ENCODE measurements at regions not wholly inside any gene's neighbourhood (a gene's known extent, or its start where the extent isn't known, plus 50 kb on each side); places are given as distances from the start of the nearest gene placed in this dataset.

- Histone ChIP-seq H3K9me3 (ENCODE audit: low read length) (no peaks in the 10 kb centered on the region), H2AFZ (ENCODE audit: low read length) (no peak overlapping the region), H3K4me2 (ENCODE audit: low read length) (no peak overlapping the region), H3K4me3 (ENCODE audit: low read depth, low read length, poor library complexity, severe bottlenecking) (no peak overlapping the region), H3K4me1 (ENCODE audit: insufficient read depth, low read length, poor library complexity, severe bottlenecking) (no peaks in the 10 kb centered on the region), H3K36me3 (ENCODE audit: insufficient read depth, low read length) (no peaks in the 10 kb centered on the region), H3K27ac (ENCODE audit: low read depth, low read length, poor library complexity, severe bottlenecking) (no peak overlapping the region), H3K79me2 (ENCODE audit: insufficient read depth, low read depth, low read length) (no peaks in the 10 kb centered on the region), H4K20me1 (ENCODE audit: insufficient read depth, low read length) (no peaks in the 10 kb centered on the region), H3K9me2 (ENCODE audit: insufficient read depth, low read length) (no peaks in the 10 kb centered on the region)
- POLR2A ChIA-PET = no interaction called here
- TF ChIP-seq CTCF (conservative IDR thresholded peaks at IDR 0.05; ENCODE audit: low read length) (no peak), EZH2phosphoT487 (IDR thresholded peaks at IDR 0.05; ENCODE audit: borderline replicate concordance, low read depth, low read length) (no peak)
- no TSS peak for BruUV-seq (replicated peaks)
- CTCF ChIA-PET (ENCODE audit: unreplicated experiment) = no interaction called here
- DNase-seq (ENCODE audit: low spot score) = no peak
- intact Hi-C loops (cut with micrococcal nuclease; ENCODE audit: unreplicated experiment) = no loop called here
Observed at GRCh38 chr6:1540864-1541521, 68.7 kb upstream of the FOXC1 start.

GRCh38 chr6:1542335-1542734, 67.4 kb upstream of the FOXC1 start:
- ChIA-PET POLR2A (no interaction called here), CTCF (ENCODE audit: unreplicated experiment) (no interaction called here)
- intact Hi-C loops (cut with micrococcal nuclease; ENCODE audit: unreplicated experiment) = no loop called here
- Histone ChIP-seq H3K4me1 (ENCODE audit: insufficient read depth, low read length, poor library complexity, severe bottlenecking) (no peaks in the 10 kb centered on the region), H2AFZ (ENCODE audit: low read length) (no peak overlapping the region), H3K4me3 (ENCODE audit: low read depth, low read length, poor library complexity, severe bottlenecking) (no peak overlapping the region), H4K20me1 (ENCODE audit: insufficient read depth, low read length) (no peaks in the 10 kb centered on the region), H3K9me2 (ENCODE audit: insufficient read depth, low read length) (no peaks in the 10 kb centered on the region), H3K4me2 (ENCODE audit: low read length) (no peak overlapping the region), H3K79me2 (ENCODE audit: insufficient read depth, low read depth, low read length) (no peaks in the 10 kb centered on the region), H3K9me3 (ENCODE audit: low read length) (no peaks in the 10 kb centered on the region), H3K36me3 (ENCODE audit: insufficient read depth, low read length) (no peaks in the 10 kb centered on the region), H3K27ac (ENCODE audit: low read depth, low read length, poor library complexity, severe bottlenecking) (no peak overlapping the region)
- BruUV-seq (replicated peaks) = no TSS peak
- no peak for DNase-seq (ENCODE audit: low spot score)
- TF ChIP-seq CTCF (conservative IDR thresholded peaks at IDR 0.05; ENCODE audit: low read length) (no peak), EZH2phosphoT487 (IDR thresholded peaks at IDR 0.05; ENCODE audit: borderline replicate concordance, low read depth, low read length) (no peak)

GRCh38 chr6:1542764-1543163, 67.0 kb upstream of the FOXC1 start:
- Histone ChIP-seq H3K4me2 (ENCODE audit: low read length) (no peak overlapping the region), H2AFZ (ENCODE audit: low read length) (no peak overlapping the region), H3K9me3 (ENCODE audit: low read length) (no peaks in the 10 kb centered on the region), H3K9me2 (ENCODE audit: insufficient read depth, low read length) (no peaks in the 10 kb centered on the region), H3K79me2 (ENCODE audit: insufficient read depth, low read depth, low read length) (no peaks in the 10 kb centered on the region), H3K4me3 (ENCODE audit: low read depth, low read length, poor library complexity, severe bottlenecking) (no peak overlapping the region), H3K27ac (ENCODE audit: low read depth, low read length, poor library complexity, severe bottlenecking) (no peak overlapping the region), H3K36me3 (ENCODE audit: insufficient read depth, low read length) (no peaks in the 10 kb centered on the region), H4K20me1 (ENCODE audit: insufficient read depth, low read length) (no peaks in the 10 kb centered on the region), H3K4me1 (ENCODE audit: insufficient read depth, low read length, poor library complexity, severe bottlenecking) (no peaks in the 10 kb centered on the region)
- intact Hi-C loops (cut with micrococcal nuclease; ENCODE audit: unreplicated experiment) = no loop called here
- POLR2A ChIA-PET = no interaction called here
- TF ChIP-seq CTCF (conservative IDR thresholded peaks at IDR 0.05; ENCODE audit: low read length) (no peak), EZH2phosphoT487 (IDR thresholded peaks at IDR 0.05; ENCODE audit: borderline replicate concordance, low read depth, low read length) (no peak)
- no TSS peak for BruUV-seq (replicated peaks)
- CTCF ChIA-PET (ENCODE audit: unreplicated experiment) = no interaction called here
- DNase-seq (ENCODE audit: low spot score) = no peak
